ENCODE measurements at regions not wholly inside any gene's neighbourhood (a gene's known extent, or its start where the extent isn't known, plus 50 kb on each side); places are given as distances from the start of the nearest gene placed in this dataset.
"Not testable (repeated sequence)": the region's sequence is repeated elsewhere in the genome, so short reads cannot be mapped to it uniquely, and the experiment has no call there.

DNA sequence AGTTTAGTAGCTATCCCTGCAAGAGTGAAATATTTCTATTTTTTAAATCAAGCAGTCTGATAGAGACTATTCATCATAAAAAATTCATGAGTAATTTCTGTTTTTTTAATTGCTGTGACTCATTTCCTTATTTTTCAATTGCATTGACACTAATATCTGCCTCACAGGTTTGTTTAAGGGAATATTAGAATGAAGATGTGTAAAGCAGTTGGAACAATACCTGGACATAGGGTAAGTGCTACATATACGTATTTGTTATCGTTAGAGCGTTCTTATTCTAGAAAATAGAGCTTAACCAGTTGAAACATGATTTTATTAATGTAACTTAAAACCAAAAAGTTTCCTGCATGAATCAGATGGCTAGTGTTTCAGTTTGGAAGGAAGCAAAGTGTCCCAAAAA, 2211.3 kb downstream of the PCDH7 start:
- H3K4me1 Mint-ChIP-seq, result no peaks in the 10 kb centered on the region
- H3K9me3 Mint-ChIP-seq, result no peaks in the 10 kb centered on the region
- H3K27ac Mint-ChIP-seq, result no peak overlapping the region
- H3K27me3 Mint-ChIP-seq, result no peaks in the 10 kb centered on the region
- H3K4me3 Mint-ChIP-seq, result no peak overlapping the region
- no peaks in the 10 kb centered on the region for H3K36me3 Mint-ChIP-seq

DNA sequence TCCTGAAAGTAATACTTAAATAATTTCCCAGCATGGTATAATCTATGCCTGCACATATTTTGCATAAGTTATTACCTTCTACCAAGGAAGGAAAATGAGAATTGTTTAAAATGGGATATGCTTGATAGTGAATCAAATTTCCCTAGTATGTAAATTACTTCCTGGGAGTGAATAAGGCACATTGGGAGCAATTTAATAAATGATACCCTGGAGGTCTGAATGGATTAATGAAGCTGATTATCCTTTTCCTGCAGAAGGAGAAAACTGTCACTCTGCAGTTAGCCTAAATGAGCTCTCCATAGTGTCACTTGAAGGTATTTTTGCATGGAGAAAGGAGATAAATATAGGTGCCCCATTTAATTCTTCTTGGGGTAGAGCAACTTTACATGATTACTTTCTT, 2212.0 kb downstream of the PCDH7 start:
- peaks cover under 1% of the 10 kb centered on the region for H3K9me3 Mint-ChIP-seq
- H3K4me3 Mint-ChIP-seq, result no peak overlapping the region
- no peaks in the 10 kb centered on the region for H3K4me1 Mint-ChIP-seq
- no peaks in the 10 kb centered on the region for H3K36me3 Mint-ChIP-seq
- H3K27ac Mint-ChIP-seq, result no peak overlapping the region
- no peaks in the 10 kb centered on the region for H3K27me3 Mint-ChIP-seq

DNA sequence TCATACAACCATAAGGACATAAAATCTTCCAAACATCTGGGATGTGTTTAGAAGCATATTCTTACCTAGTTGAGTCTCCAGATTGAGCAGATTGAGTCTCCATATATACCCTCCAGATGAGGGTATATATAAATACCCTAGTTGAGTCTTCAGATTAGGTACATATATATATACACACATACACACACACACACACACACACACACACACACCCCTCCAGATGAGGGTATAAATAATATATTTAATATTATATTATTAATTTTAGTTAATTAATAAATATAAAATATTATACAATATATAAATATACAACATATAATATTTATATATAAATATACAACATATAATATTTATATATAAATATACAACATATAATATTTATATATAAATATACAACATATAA, 2219.1 kb downstream of the PCDH7 start:
- H3K27ac Mint-ChIP-seq, H3K9me3 Mint-ChIP-seq, H3K36me3 Mint-ChIP-seq, H3K4me1 Mint-ChIP-seq, H3K4me3 Mint-ChIP-seq, H3K27me3 Mint-ChIP-seq: not testable (repeated sequence)

DNA sequence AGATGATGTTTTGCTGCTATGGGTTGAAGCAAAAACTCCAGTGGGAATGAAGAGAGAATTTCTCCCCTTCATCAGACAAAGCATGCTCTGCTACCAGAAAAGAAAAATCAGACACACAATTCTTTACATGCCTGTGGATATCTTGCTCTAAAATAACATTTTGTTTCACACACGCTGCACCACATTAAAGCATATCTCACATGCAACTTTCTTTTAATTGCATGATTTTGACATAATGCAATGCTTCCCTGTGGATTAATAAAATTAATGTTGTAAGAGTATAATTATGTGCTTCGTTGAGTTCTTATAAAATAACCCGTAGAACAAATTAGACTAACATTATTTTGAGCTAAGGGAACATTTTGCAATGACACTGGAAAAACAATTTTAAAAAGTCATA, 2230.7 kb downstream of the PCDH7 start:
- H3K4me3 Mint-ChIP-seq, result no peak overlapping the region
- no peak overlapping the region for H3K27ac Mint-ChIP-seq
- no peaks in the 10 kb centered on the region for H3K27me3 Mint-ChIP-seq
- H3K4me1 Mint-ChIP-seq, result no peaks in the 10 kb centered on the region
- H3K36me3 Mint-ChIP-seq, result no peaks in the 10 kb centered on the region
- peaks cover 14% of the 10 kb centered on the region for H3K9me3 Mint-ChIP-seq

DNA sequence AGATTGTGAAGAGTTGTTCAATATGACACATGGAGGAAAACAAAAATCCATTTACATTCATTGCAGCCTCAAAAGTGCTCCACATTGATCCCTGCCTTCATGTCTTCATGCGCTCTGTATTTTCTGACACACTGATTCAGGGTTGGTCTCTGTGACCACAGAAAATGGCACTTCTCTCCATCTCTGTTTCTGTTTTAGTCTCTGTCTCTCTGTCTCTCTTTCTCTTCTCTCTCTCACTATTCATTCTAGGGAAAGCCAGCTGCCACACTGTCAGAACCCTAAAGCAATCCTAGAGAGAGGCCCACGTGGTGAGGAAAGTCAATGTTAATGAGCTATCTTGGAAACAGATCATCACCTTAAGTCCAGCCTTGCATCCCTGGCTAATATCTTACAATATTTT, 2238.4 kb downstream of the PCDH7 start:
- H3K4me3 Mint-ChIP-seq, result no peak overlapping the region
- no peak overlapping the region for H3K27ac Mint-ChIP-seq
- peaks cover 6% of the 10 kb centered on the region for H3K9me3 Mint-ChIP-seq
- no peaks in the 10 kb centered on the region for H3K27me3 Mint-ChIP-seq
- H3K4me1 Mint-ChIP-seq, result no peaks in the 10 kb centered on the region
- H3K36me3 Mint-ChIP-seq, result no peaks in the 10 kb centered on the region

DNA sequence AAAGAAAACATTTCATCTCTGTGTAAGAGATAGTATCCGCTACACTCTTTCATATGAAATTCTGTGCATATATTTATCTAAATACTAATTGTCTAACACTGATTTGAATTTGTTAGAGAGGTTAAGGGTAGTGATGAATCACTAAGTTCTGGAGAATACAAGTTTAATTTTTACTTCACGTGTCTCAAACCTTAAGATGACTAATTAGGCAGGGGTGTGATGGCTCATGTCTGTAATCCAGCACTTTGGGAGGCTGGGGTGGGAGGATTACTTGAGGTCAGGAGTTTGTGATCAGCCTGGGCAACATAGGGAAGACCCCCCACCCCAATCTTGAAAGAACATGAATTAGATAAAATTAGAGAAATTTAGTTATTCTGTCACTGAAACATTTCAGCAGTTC, 2241.9 kb downstream of the PCDH7 start:
- H3K27me3 Mint-ChIP-seq, result no peaks in the 10 kb centered on the region
- no peak overlapping the region for H3K27ac Mint-ChIP-seq
- H3K36me3 Mint-ChIP-seq, result no peaks in the 10 kb centered on the region
- H3K4me3 Mint-ChIP-seq, result no peak overlapping the region
- H3K9me3 Mint-ChIP-seq, result peaks cover 6% of the 10 kb centered on the region
- no peaks in the 10 kb centered on the region for H3K4me1 Mint-ChIP-seq

DNA sequence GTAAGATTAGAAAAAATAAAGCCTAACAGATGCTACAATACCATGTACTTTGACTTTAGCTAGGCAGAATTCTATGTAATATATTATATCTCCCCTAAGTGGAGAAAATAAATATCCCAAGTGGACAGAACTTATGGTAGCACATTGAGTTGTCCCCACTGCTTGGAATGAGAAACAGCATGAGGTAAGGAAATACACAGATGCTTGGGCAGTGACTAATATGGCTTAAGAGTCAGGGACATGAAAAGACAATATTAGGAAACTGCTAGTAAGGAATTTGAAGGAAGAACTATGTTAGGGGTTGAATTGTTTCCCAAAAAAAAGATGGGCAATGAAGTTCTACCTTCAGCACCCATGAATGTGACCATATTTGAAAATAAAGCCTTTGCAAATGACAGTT, 2265.1 kb downstream of the PCDH7 start:
- no peak overlapping the region for H3K4me3 Mint-ChIP-seq
- no peaks in the 10 kb centered on the region for H3K36me3 Mint-ChIP-seq
- no peaks in the 10 kb centered on the region for H3K27me3 Mint-ChIP-seq
- no peaks in the 10 kb centered on the region for H3K4me1 Mint-ChIP-seq
- H3K9me3 Mint-ChIP-seq, result peaks cover 5% of the 10 kb centered on the region
- no peak overlapping the region for H3K27ac Mint-ChIP-seq

DNA sequence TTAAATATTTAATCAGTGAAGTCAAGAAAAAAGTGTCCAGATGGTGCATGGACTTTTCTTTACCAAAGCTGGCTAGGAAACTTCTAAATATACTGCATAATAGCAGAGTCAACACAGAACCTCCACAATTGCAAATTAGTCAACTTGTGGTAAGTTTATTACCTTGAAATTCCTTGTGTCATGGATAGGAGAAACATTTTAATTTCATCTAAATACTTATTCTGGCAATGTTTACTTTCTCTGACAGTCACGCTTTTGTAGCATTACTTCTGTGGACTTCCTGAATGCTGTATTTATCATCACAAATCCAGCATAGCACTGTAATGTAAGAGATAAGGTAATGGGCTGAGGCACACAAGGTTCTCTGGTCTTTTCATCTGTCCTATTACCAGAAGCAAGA, 2266.1 kb downstream of the PCDH7 start:
- Mint-ChIP-seq H3K4me1 (no peaks in the 10 kb centered on the region), H3K27me3 (no peaks in the 10 kb centered on the region)

DNA sequence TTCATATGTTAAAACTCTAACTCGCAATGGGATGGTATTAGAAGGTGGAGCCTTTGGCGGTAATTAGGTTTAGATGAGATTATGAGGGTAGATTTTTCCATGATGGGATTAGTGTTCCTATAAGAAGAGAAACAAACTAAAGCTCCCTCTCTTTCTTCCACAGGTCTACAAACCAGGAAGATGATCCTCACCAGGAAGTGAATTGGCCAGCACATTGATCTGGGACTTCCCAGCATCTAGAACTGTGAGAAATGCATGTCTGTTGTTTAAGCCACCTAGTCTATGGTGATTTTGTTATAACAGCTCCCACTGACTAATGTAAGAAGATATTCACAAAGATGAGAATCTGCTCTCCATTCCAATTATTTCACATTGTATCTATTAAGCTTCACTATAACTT, 2266.9 kb downstream of the PCDH7 start:
- Mint-ChIP-seq H3K4me3 (no peak overlapping the region), H3K36me3 (no peaks in the 10 kb centered on the region), H3K4me1 (no peaks in the 10 kb centered on the region), H3K9me3 (no peaks in the 10 kb centered on the region), H3K27ac (no peak overlapping the region), H3K27me3 (no peaks in the 10 kb centered on the region)

More for the DNA sequence above, 2266.1 kb downstream of the PCDH7 start:
- Mint-ChIP-seq H3K4me3 (no peak overlapping the region), H3K36me3 (no peaks in the 10 kb centered on the region), H3K9me3 (peaks cover 2% of the 10 kb centered on the region), H3K27ac (no peak overlapping the region)

DNA sequence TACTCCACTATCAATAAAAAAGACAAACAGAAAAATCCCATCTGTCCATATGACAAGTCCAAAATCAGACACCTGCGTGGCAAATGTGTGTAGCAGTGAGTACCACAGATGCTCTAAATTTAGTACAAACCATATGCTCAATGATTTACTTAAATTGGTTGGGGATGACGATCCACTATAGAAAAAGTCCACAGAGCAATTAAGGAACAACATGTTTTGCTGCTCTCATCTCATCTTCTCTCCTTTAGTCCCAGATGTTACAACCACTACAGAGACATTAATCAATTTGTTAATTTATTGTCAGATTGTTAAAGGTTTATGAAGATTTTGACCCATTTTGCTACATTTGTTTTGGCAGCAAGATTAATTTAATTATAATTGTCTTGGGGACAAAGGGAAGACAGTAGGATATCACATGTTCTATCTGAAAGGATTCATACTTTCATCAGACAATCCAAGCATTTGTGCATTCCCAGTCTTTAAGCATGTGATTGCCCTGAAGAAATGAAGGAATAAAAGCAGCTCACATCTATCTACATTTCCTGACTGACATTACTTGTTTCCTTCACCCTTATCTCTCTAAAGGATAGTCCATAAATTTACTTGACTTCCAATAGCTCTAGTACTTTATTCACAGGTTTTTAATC, 2268.1 kb downstream of the PCDH7 start:
- Mint-ChIP-seq H3K27ac (no peak overlapping the region), H3K36me3 (no peaks in the 10 kb centered on the region), H3K4me1 (no peaks in the 10 kb centered on the region), H3K9me3 (no peaks in the 10 kb centered on the region), H3K4me3 (no peak overlapping the region), H3K27me3 (no peaks in the 10 kb centered on the region)

DNA sequence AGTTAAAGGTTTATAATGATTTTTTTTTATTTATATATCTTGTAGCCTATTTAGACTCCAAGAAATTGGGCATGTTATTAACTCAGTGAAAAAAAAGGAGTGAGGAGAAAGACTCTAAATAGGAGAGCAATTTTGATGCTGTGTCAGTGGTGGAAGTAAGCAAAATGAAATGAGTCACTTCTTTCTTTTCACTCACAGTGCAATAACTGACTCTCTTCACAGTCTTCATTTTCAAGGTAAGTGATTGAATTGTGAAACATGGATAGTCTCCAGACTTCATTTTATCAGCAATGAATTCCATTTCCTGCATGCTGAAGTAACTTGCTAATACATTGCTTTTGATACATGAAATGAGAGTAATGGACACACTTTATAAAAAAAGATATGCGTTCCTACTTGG, 2271.5 kb downstream of the PCDH7 start:
- Mint-ChIP-seq H3K4me1 (no peaks in the 10 kb centered on the region), H3K4me3 (no peak overlapping the region), H3K27me3 (no peaks in the 10 kb centered on the region), H3K27ac (no peak overlapping the region), H3K9me3 (peaks cover 2% of the 10 kb centered on the region), H3K36me3 (no peaks in the 10 kb centered on the region)

DNA sequence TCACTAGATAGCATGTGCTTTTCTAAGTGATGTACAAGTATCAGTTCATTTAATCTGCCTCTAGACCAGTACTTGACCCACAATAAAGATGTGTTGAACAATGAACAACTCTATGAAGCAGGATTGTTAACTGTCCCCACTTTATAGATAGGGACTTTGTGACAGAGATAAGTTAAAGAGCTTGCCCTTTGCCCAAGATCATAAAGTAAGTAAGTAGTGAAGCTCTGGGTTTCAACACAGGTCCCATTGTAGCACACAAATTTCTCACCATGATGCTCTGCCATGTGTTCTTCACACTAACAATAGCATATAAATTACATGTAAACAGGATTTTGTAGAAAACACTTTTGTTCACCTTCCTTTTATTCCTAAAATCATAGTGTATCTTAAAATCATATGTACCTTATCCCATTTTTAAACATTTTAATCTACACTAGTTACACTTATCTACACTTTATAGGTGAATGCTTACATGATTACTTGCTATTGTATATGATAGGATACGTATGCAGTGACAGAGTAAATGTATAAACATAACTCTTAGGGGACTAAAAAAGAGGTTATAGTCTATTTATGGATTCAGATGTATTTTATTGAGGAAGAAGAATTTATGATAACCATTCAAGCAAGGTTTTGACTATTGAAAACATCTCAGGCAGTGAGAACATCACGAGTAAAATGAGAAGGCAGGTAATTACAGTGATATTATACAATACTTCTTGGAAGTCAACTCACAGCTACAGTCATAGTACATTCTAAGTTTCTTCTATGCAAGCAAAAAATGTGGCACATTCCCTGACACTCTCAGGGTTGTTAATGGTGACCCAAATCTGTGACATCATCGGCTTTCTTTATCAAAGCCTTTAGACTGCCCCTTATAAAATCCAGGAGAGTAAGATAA, 2275.1 kb downstream of the PCDH7 start:
- Mint-ChIP-seq H3K27ac (no peak overlapping the region), H3K36me3 (no peaks in the 10 kb centered on the region), H3K9me3 (peaks cover 20% of the 10 kb centered on the region), H3K4me1 (no peaks in the 10 kb centered on the region), H3K27me3 (no peaks in the 10 kb centered on the region), H3K4me3 (no peak overlapping the region)

DNA sequence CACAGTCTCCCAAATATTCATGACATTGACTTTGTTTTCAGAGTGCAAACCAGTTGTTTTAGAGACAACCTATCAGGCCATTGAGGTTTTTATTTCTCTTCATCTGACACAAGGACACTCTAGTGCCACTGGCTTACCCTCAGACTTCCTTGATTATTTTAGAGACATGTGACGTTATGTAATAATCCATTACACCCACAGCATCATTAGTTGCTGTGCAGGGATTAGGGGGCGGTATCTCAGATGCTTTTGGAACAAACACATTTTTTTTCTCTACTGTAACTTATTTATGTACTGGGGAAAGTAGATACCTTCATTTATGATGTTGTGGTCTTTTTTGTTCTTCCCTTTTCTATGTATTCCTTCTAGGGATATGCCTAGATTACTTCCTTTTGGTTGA, 2293.1 kb downstream of the PCDH7 start:
- Mint-ChIP-seq H3K4me1 (no peaks in the 10 kb centered on the region), H3K4me3 (no peak overlapping the region), H3K36me3 (no peaks in the 10 kb centered on the region), H3K27ac (no peak overlapping the region), H3K27me3 (no peaks in the 10 kb centered on the region), H3K9me3 (peaks cover 8% of the 10 kb centered on the region)

DNA sequence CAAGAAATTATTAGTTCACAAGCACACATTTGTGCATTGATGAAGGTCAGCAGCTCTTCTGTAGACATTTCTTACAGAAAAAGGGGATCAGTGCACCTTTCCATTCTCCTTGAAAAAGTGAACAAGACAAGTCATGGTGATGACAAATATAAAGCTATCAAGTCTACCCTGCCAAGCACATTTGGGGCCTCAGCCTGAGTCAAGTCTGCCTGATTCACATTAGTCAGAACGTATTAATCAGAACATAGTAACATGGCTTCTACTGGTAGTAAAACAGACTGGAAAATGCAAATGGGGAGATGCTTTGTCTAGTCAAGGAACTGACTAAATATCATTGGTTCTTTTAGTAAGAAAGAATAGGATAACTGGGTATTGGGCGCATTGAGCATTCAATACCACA, 2305.1 kb downstream of the PCDH7 start:
- Mint-ChIP-seq H3K27me3 (no peaks in the 10 kb centered on the region), H3K27ac (no peak overlapping the region), H3K4me3 (no peak overlapping the region), H3K36me3 (no peaks in the 10 kb centered on the region), H3K4me1 (no peaks in the 10 kb centered on the region), H3K9me3 (no peaks in the 10 kb centered on the region)

DNA sequence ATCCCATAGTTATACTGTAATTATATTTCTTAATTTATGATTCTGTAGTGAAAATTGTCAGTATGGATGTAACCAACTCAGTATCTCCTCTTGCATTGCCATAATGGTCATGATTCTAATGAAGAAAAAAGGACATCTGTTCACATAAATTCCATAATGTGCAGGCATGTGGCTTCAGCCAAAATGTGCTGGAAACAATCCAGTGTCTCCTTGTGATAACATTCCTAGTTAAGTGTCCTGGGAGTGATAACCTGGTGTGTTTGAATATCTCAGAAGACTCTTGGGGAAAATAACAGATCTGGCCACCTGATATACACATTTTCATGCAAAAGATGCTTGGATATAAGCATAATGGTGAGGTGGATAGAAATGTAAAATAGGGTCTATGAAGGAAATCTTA, 2309.8 kb downstream of the PCDH7 start:
- no peaks in the 10 kb centered on the region for H3K4me1 Mint-ChIP-seq
- H3K9me3 Mint-ChIP-seq, result no peaks in the 10 kb centered on the region
- no peaks in the 10 kb centered on the region for H3K36me3 Mint-ChIP-seq
- H3K4me3 Mint-ChIP-seq, result no peak overlapping the region
- H3K27ac Mint-ChIP-seq, result no peak overlapping the region
- H3K27me3 Mint-ChIP-seq, result no peaks in the 10 kb centered on the region

DNA sequence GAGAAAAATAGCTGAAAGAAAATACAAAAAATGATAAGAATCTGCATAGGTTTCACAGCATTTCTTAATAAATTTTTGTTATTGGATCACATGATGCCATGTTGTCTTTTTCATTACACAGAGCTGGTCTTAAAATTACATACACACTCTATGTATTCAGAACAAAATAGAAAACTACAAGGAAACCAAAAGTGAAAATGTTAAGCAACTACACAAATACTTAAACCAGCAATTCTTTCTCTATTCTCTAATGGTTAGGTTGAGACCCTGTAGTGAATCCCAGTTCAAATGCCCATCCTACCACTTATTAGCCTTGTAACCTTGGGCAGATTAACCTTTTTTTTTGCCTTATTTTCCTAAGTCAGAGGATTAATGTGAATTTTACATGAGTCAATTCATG, 2311.2 kb downstream of the PCDH7 start:
- Mint-ChIP-seq H3K27me3 (no peaks in the 10 kb centered on the region), H3K4me1 (no peaks in the 10 kb centered on the region), H3K4me3 (no peak overlapping the region), H3K36me3 (no peaks in the 10 kb centered on the region), H3K27ac (no peak overlapping the region), H3K9me3 (peaks cover 12% of the 10 kb centered on the region)

Measured in activated naive CD4-positive, alpha-beta T cell treated with anti-CD3 and anti-CD28 coated beads, Interleukin-2, amount 50 U/mL, for 24 hours (primary cell).